ENCODE measurements at regions not wholly inside any gene's neighbourhood (a gene's known extent, or its start where the extent isn't known, plus 50 kb on each side); places are given as distances from the start of the nearest gene placed in this dataset.

DNA sequence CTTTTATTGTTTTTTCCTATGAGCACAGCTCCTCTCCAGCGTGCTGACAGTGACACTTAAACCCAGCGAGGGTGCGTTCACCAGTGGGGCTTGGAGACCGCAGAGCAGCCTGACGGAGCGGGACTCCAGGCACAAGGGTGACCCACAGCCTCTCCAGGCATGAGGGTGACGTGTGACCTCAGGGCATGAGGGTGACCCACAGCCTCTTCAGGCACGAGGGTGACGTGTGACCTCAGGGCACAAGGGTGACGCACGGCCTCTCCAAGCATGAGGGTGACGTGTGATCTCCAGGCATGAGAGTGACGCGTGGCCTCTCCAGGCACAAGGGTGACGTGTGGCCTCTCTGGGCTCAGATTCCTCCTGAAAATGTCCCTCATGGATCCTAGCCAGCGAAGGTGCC, 164.3 kb upstream of the TCERG1L start:
- TF ChIP-seq POLR2A (IDR thresholded peaks at IDR 0.05) = no peak
- TF ChIP-seq, protein P1, sequence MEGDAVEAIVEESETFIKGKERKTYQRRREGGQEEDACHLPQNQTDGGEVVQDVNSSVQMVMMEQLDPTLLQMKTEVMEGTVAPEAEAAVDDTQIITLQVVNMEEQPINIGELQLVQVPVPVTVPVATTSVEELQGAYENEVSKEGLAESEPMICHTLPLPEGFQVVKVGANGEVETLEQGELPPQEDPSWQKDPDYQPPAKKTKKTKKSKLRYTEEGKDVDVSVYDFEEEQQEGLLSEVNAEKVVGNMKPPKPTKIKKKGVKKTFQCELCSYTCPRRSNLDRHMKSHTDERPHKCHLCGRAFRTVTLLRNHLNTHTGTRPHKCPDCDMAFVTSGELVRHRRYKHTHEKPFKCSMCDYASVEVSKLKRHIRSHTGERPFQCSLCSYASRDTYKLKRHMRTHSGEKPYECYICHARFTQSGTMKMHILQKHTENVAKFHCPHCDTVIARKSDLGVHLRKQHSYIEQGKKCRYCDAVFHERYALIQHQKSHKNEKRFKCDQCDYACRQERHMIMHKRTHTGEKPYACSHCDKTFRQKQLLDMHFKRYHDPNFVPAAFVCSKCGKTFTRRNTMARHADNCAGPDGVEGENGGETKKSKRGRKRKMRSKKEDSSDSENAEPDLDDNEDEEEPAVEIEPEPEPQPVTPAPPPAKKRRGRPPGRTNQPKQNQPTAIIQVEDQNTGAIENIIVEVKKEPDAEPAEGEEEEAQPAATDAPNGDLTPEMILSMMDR (IDR thresholded peaks at IDR 0.05) = no peak
